ENCODE measurements at regions not wholly inside any gene's neighbourhood (a gene's known extent, or its start where the extent isn't known, plus 50 kb on each side); places are given as distances from the start of the nearest gene placed in this dataset.
"Not testable (repeated sequence)": the region's sequence is repeated elsewhere in the genome, so short reads cannot be mapped to it uniquely, and the experiment has no call there.

- no peak for DNase-seq
Observed at GRCh38 chr17:65360961-65361552, 200.4 kb downstream of the AXIN2 start.

- DNase-seq = no peak
Observed at GRCh38 chr17:65359016-65359415, 202.4 kb downstream of the AXIN2 start.

GRCh38 chr17:65356536-65356935 is 204.9 kb downstream of the AXIN2 start:
- no peak for DNase-seq

GRCh38 chr17:65355246-65355645 is 206.2 kb downstream of the AXIN2 start:
- no peak for DNase-seq

GRCh38 chr17:65349916-65350315 is 211.5 kb downstream of the AXIN2 start:
- no peak for DNase-seq

GRCh38 chr17:65346166-65346565 is 209.0 kb downstream of the RGS9 start:
- DNase-seq = no peak

- no peak for DNase-seq
Observed at GRCh38 chr17:65345261-65346005, 208.3 kb downstream of the RGS9 start.

GRCh38 chr17:65340401-65340800 is 203.2 kb downstream of the RGS9 start:
- DNase-seq = no peak

GRCh38 chr17:65334406-65334805 is 197.2 kb downstream of the RGS9 start:
- DNase-seq = no peak

GRCh38 chr17:65332779-65333178 is 195.6 kb downstream of the RGS9 start:
- DNase-seq = no peak

GRCh38 chr17:65332375-65332774 is 195.2 kb downstream of the RGS9 start:
- no peak for DNase-seq

GRCh38 chr17:65328567-65328966 is 191.4 kb downstream of the RGS9 start:
- no peak for DNase-seq

- DNase-seq = no peak
Observed at GRCh38 chr17:65324611-65325342, 187.6 kb downstream of the RGS9 start.

- DNase-seq = no peak
Observed at GRCh38 chr17:65323049-65323448, 185.9 kb downstream of the RGS9 start.

GRCh38 chr17:65320820-65321219 is 183.7 kb downstream of the RGS9 start:
- DNase-seq = no peak

GRCh38 chr17:65314212-65314611 is 177.0 kb downstream of the RGS9 start:
- no peak for DNase-seq

GRCh38 chr17:65312718-65313377 is 175.7 kb downstream of the RGS9 start:
- DNase-seq = no peak

GRCh38 chr17:65311261-65311660 is 174.1 kb downstream of the RGS9 start:
- no peak for DNase-seq

GRCh38 chr17:65307961-65308316 is 170.8 kb downstream of the RGS9 start:
- DNase-seq = no peak

GRCh38 chr17:65307081-65307960 is 170.2 kb downstream of the RGS9 start:
- no peak for DNase-seq

- no peak for DNase-seq
Observed at GRCh38 chr17:65305778-65306177, 168.6 kb downstream of the RGS9 start.

GRCh38 chr17:65305116-65305515 is 167.9 kb downstream of the RGS9 start:
- no peak for DNase-seq

- DNase-seq = not testable (repeated sequence)
Observed at GRCh38 chr17:65301882-65302281, 164.7 kb downstream of the RGS9 start.

Measured in CD4-positive, alpha-beta T cell treated with Interferon gamma for 1 hour (primary cell).